ENCODE measurements at regions not wholly inside any gene's neighbourhood (a gene's known extent, or its start where the extent isn't known, plus 50 kb on each side); places are given as distances from the start of the nearest gene placed in this dataset.

- DNase-seq (ENCODE audit: low read depth, low spot score) = no peak
These were observed 505.2 kb downstream of the PLPP3 start for GRCh38 chr1:56074007-56074651.

- DNase-seq (ENCODE audit: low read depth, low spot score) = no peak
These were observed 505.8 kb downstream of the PLPP3 start for GRCh38 chr1:56073614-56074006.

GRCh38 chr1:56073206-56073605 is 506.2 kb downstream of the PLPP3 start:
- DNase-seq (ENCODE audit: low read depth, low spot score) = no peak

- DNase-seq (ENCODE audit: low read depth, low spot score) = no peak
These were observed 507.1 kb downstream of the PLPP3 start for GRCh38 chr1:56072310-56072709.

- DNase-seq (ENCODE audit: low read depth, low spot score) = no peak
These were observed 508.0 kb downstream of the PLPP3 start for GRCh38 chr1:56071351-56071750.

- no peak for DNase-seq (ENCODE audit: low read depth, low spot score)
These were observed 508.8 kb downstream of the PLPP3 start for GRCh38 chr1:56070601-56071000.

- no peak for DNase-seq (ENCODE audit: low read depth, low spot score)
These were observed 509.5 kb downstream of the PLPP3 start for GRCh38 chr1:56069824-56070223.

GRCh38 chr1:56068908-56069307 is 510.5 kb downstream of the PLPP3 start:
- DNase-seq (ENCODE audit: low read depth, low spot score) = no peak

GRCh38 chr1:56068210-56068609 is 511.2 kb downstream of the PLPP3 start:
- no peak for DNase-seq (ENCODE audit: low read depth, low spot score)

- no peak for DNase-seq (ENCODE audit: low read depth, low spot score)
These were observed 513.6 kb downstream of the PLPP3 start for GRCh38 chr1:56065729-56066128.

GRCh38 chr1:56064705-56065104 is 514.7 kb downstream of the PLPP3 start:
- no peak for DNase-seq (ENCODE audit: low read depth, low spot score)

GRCh38 chr1:56063461-56063860 is 515.9 kb downstream of the PLPP3 start:
- no peak for DNase-seq (ENCODE audit: low read depth, low spot score)

- no peak for DNase-seq (ENCODE audit: low read depth, low spot score)
These were observed 516.7 kb downstream of the PLPP3 start for GRCh38 chr1:56062625-56063024.

- DNase-seq (ENCODE audit: low read depth, low spot score) = no peak
These were observed 517.5 kb downstream of the PLPP3 start for GRCh38 chr1:56061824-56062223.

- DNase-seq (ENCODE audit: low read depth, low spot score) = no peak
These were observed 518.5 kb downstream of the PLPP3 start for GRCh38 chr1:56060906-56061305.

GRCh38 chr1:56057466-56058405 is 521.6 kb downstream of the PLPP3 start:
- DNase-seq (ENCODE audit: low read depth, low spot score) = no peak

GRCh38 chr1:56056438-56057287 is 522.7 kb downstream of the PLPP3 start:
- DNase-seq (ENCODE audit: low read depth, low spot score) = no peak

GRCh38 chr1:56054959-56055358 is 524.4 kb downstream of the PLPP3 start:
- DNase-seq (ENCODE audit: low read depth, low spot score) = no peak

- no peak for DNase-seq (ENCODE audit: low read depth, low spot score)
These were observed 527.3 kb downstream of the PLPP3 start for GRCh38 chr1:56052041-56052440.

- no peak for DNase-seq (ENCODE audit: low read depth, low spot score)
These were observed 528.5 kb downstream of the PLPP3 start for GRCh38 chr1:56050911-56051310.

GRCh38 chr1:56045477-56045876 is 533.9 kb downstream of the PLPP3 start:
- no peak for DNase-seq (ENCODE audit: low read depth, low spot score)

- DNase-seq (ENCODE audit: low read depth, low spot score) = no peak
These were observed 534.3 kb downstream of the PLPP3 start for GRCh38 chr1:56045062-56045461.

All from activated CD4-positive, CD25-positive, alpha-beta regulatory T cell treated with anti-CD3 and anti-CD28 coated beads, Interleukin-2, amount 50 U/mL, for 16 hours (primary cell).